HG03025 (cell line): ENCODE measurements at regions not wholly inside any gene's neighbourhood (a gene's known extent, or its start where the extent isn't known, plus 50 kb on each side); places are given as distances from the start of the nearest gene placed in this dataset.

Source experiments
- ATAC-seq: cut with Tn5 transposase; IDR thresholded peaks from one replicate; pipeline ENCODE4 v1.9.1; 2021; ENCODE audit warnings: mild to moderate bottlenecking, moderate library complexity; ENCODE audit not compliant: unreplicated experiment, low FRiP score

DNA sequence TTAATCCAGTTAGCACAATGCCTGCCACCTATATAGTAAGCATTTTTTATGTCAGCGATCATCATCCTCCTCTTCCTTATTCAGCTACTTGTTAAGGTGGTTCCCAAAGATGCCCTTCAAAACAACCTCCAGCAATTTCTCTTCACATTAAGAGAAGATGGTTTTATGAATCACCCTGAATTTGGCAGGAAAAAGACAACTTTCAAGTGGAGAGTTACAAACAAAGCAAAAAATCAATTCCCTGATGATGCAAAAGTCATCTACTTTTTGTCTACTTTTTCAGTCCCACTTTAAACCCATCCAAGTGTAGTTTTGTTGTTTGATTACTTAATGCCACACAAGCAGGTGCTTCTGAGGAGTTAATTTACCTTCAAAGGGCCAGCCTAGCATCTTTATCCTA, 139.1 kb upstream of the SERP2 start:
- no peak for ATAC-seq

DNA sequence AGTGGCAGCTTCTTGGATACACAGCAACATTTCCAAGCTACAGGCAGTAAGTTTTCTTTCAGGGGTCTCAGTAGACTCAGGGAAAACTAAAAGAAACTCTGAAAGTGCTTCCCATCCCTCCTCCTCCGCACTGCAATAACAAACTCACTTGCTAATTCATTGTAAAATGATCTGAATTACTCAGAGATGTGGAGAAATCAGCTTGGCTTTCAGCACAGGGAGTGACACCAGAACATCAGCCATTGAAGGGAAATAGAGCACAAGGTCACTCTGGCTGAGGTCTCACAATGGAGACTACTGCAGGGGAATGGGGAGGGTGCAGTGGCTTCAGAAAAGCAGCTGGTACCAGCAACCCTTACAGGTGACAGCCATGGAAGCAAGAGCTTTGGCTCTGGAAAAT, 137.3 kb upstream of the SERP2 start:
- no peak for ATAC-seq

- no peak for ATAC-seq
Observed at GRCh38 chr13:44236801-44237207, 136.8 kb upstream of the SERP2 start.

DNA sequence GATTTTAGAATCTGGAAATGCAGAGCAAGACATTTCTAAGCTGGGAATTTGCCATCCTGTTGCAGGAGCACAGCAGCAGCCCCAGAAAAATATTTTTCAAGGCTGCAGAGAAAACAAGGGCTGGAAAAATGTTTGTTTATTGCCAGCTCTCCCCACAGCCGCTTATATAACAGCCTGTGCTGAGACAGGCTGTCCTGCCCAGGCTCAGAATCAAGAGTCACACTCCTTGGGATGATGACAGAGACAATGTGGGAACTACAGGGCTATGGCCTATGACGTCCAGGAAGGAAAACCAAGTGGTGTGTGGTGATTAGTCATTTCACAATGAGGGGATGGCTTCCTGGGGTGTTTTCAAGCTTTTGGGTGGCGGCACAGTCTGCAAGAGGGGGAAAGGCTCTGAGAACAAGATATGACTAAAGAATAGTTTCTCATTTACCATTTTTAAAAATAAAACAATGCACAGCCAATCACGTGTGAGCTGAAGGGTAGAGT, 136.3 kb upstream of the SERP2 start:
- ATAC-seq, result no peak

- ATAC-seq, result no peak
Observed at GRCh38 chr13:44237881-44238421, 135.7 kb upstream of the SERP2 start.

- ATAC-seq, result no peak
Observed at GRCh38 chr13:44240611-44241145, 132.9 kb upstream of the SERP2 start.

DNA sequence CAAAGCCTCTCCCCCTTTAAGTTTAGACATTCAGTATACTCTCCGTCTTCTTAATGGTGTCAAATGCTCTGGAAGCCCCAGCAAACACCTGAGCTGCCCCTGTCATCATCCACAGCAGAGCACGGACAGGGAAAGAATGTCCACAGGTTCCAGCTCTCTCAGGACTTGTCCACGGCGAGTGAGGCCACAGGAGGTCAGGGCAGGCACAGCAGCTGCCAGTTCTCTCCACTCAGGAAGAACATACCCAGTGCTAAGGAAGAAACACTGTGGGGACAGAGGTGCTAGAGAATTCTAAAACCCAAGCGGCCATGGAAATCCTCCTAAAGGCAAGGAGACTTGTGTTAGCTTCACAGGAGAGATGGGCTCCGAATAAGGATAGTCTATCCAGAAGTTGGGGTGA, 132.0 kb upstream of the SERP2 start:
- no peak for ATAC-seq

- ATAC-seq, result no peak
Observed at GRCh38 chr13:44242766-44243165, 130.9 kb upstream of the SERP2 start.

- no peak for ATAC-seq
Observed at GRCh38 chr13:44243198-44243857, 130.3 kb upstream of the SERP2 start.

DNA sequence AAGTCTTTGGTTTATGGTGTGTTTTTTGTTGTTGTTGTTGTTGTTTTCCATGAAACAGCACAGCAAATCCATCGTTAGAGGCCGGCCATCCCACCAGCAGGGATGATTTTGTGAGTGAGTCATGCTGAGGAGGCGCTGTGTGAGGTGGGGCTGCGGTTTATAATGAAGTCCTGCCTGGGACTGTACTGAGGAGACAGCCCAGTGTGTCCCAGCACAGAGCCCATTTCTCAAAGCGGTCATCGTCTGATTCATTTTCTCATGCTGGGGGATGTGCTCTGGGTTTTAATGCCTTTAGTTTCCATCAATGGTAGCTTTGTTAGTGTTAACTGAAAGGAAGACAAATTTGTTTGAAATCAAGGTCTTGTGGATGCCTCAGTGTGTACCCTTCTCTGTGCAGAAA, 129.3 kb upstream of the SERP2 start:
- ATAC-seq, result no peak

- ATAC-seq, result no peak
Observed at GRCh38 chr13:44249431-44249836, 124.2 kb upstream of the SERP2 start.

GRCh38 chr13:44252938-44253337, 120.7 kb upstream of the SERP2 start:
- ATAC-seq, result no peak

GRCh38 chr13:44255771-44256364, 117.8 kb upstream of the SERP2 start:
- no peak for ATAC-seq

DNA sequence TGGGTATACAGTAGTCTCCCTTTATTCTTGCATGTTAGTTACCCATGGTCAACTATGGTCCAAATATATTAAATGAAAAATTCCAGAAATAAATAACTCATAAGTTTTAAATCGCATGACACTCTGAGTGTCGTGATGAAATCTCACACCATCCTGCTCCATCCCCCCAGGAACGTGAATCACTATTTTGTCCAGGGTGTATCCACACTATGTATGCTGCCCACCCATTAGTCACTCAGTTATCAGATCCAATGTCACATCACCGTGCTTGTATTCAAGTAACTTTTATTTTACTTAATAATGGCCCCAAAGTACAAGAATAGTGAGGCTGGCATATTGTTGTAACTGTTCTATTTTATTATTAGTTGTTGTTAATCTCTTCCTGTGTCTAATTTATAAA, 115.8 kb upstream of the SERP2 start:
- ATAC-seq, result no peak

GRCh38 chr13:44259045-44260027, 114.3 kb upstream of the SERP2 start:
- ATAC-seq, result peak; percentile 60

DNA sequence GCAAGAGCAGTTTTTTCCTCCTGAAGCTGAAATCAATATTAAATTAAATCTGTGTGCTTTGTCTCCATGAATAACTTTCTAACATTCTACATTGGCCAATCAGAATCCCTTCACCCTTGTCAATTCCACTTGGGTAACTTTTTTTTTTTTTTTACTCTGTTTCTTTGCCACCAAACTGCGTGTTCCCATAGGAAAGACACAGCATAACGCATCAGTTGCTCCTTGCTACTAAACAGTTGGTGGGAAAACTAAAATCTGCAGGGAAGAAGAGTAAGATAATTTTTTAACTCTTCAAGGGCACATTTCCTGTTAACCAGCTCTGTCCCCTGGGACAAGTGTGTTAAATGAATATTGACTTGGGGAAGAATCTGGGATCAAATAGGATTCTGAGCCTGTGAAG, 113.3 kb upstream of the SERP2 start:
- ATAC-seq, result no peak

DNA sequence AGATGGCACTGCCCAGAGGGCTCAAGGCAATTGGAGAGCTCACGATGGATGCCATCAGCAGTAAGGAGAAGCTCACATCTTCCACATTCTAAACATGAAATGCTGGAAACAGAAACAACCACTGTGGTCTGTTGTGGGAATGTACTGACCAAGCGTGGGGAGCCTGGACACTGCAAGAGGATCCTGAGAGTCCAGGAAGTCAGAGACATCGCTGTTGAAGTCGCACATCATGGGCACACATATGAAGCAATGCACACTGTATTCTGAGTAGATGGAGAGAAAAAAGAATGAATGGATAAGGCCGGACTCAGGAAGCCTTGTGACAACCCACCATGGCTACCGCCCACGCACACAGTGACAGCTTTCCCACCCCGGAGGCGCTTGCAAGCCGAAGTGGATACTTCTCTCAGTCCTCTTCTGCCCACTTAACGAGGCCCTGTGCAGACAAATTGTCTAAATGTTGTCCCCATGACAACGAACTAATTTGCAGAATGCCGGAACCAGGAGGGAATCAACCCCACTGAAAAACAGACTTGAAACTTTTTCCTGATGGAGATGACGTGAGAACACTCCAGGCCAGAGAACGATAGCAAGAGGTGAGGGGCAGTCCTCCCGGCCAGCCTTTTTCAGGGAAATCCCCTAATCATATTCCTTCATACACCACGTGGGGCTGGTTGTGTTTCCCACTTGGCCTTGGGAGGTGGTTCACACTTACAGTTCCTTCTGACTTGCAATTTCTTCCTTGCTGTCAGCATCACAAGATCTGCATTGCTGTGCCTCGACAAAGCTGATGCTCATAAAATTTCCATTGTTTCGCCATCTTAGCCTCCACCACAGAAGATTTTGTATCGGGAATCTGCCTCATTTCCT, 109.6 kb upstream of the SERP2 start:
- no peak for ATAC-seq

DNA sequence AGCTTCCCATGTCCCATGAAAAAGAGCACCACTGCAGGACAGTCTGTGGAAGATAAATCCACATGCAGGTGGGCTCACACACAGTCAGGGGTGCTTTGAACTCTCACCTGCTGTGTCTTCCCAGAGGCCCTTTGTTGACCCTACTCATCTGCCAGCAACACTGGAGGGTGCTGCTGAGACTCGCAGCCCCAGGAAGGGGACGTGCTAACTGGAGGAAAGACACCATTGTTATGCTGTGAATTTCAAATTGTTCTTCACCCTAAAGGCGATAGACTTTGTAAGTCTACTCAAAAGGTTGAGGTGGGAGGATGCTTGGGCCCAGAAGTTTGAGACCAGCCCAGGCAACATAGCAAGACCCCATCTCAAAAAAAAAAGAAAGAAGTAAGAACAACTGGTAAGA, 107.3 kb upstream of the SERP2 start:
- ATAC-seq, result no peak

DNA sequence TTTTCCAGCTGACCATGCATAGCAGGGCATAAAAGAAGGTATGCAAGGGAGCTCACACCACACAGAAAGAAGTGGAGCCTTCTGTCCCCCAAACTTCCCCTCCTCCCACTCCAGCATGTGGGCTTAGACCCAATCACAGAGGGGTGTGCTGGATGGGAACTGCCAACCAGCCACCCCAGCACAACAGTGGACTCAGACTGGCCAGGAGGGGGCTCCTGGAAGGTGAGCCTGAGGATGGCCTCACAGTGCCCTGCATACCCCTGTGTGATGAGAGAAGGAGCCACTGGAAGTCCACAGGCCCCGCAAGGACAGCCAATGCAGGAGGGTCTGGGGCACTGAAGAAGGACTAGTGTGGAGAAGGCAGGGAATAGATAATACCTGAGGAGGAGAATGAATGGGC, 106.9 kb upstream of the SERP2 start:
- no peak for ATAC-seq

DNA sequence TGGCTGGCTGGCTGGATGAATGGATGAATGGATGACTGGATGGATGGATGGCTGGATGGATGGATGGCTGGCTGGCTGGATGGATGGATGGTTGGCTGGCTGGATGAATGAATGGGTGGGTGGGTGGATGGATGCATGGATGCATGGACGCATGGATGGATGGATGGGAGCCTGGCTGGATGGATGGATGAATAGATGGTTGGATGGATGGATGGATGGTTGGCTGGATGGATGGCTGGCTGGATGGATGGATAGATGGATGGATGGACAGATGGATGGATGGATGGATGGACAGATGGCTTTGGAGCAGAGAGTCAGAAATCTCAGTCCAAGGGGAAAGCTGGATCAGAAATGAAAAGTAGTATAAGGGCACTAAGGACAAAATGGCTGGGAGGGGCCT, 106.4 kb upstream of the SERP2 start:
- no peak for ATAC-seq
